HCT116 (cell line): ENCODE measurements at regions not wholly inside any gene's neighbourhood (a gene's known extent, or its start where the extent isn't known, plus 50 kb on each side); places are given as distances from the start of the nearest gene placed in this dataset.

Source experiments
- ATAC-seq: fragments of 200-7000 bp; cut with Tn5 transposase; 2 replicates; pipeline ENCODE4 v1.9.1; 2020; ENCODE audit warnings: mild to moderate bottlenecking, moderate library complexity
- BruUV-seq: library from RNA; stranded (reverse); fragments of 400-500 nt; replicated peaks from 2 replicates; lab custom pipeline; 2021; lab: Mats Ljungman, UMichigan
- CTCF ChIA-PET: fragments of 300-600 bp; sonication (Branson Sonifier 250); formaldehyde crosslinking; loops from one replicate; lab custom pipeline; 2021; ENCODE audit warnings: antibody characterized with exemption; lab: Charles Lee
- POLR2A ChIA-PET: fragments of 300-600, 350-600 bp; sonication (Branson Sonifier 250); formaldehyde crosslinking; loops from one replicate; lab custom pipeline; 2021; ENCODE audit warnings: antibody characterized with exemption; lab: Charles Lee
- RAD21 ChIA-PET, 2 experiments: fragments of 300-600 bp; sonication (Branson Sonifier 250); formaldehyde crosslinking; loops; one replicate each; lab custom pipeline; 2023; ENCODE audit warnings: low total read pairs in 2 of 2; ENCODE audit not compliant: uncharacterized antibody in 2 of 2, unreplicated experiment in 2 of 2, low non-redundant PET in 1 of 2; lab: Charles Lee
- DNase-seq: peaks from one replicate; pipeline ENCODE4 v3.0.0-alpha.2; 2010; ENCODE audit warnings: low read depth, low spot score
- H2AFZ ChIP-seq: fragments of 200-600 bp; shearing (Covaris generic), sonication (generic); 2 replicates; pipeline ENCODE4 v1.6.1; 2017; ENCODE audit warnings: low read depth, mixed run types, mixed read lengths, antibody characterized with exemption, low read length; ENCODE audit not compliant: poor library complexity, severe bottlenecking
- H3K27ac ChIP-seq: 2 replicates; pipeline ENCODE4 v1.5.1; 2012; ENCODE audit warnings: low read depth, low read length
- H3K27me3 ChIP-seq: fragments of 200-600 bp; sonication (generic); 2 replicates; pipeline ENCODE4 v1.6.1; 2016; ENCODE audit warnings: mixed run types, low read length, mixed read lengths; ENCODE audit not compliant: insufficient read depth
- H3K36me3 ChIP-seq, 2 experiments: fragments of 200-500 bp in 1 of 2; fragments of 200-600 bp in 1 of 2; sonication (Bioruptor generic) in 1 of 2; sonication (generic) in 1 of 2; 2 replicates each; pipeline versions ENCODE4 v1.5.1 to v1.6.1; 2014 to 2016; ENCODE audit warnings: low read length in 2 of 2, inconsistent platforms in 1 of 2, mixed read lengths in 1 of 2, mixed run types in 1 of 2; ENCODE audit not compliant: insufficient read depth in 2 of 2, control insufficient read depth in 1 of 2
- H3K4me1 ChIP-seq, 2 experiments: fragments of 200-600 bp in 1 of 2; sonication (generic) in 1 of 2; 2 replicates each; pipeline versions ENCODE4 v1.5.1 to v1.6.1; 2012 to 2017; ENCODE audit warnings: low read length in 2 of 2, inconsistent platforms in 1 of 2, mild to moderate bottlenecking in 1 of 2, mixed read lengths in 1 of 2, mixed run types in 1 of 2, moderate library complexity in 1 of 2; ENCODE audit not compliant: insufficient read depth in 2 of 2, control insufficient read depth in 1 of 2
- H3K4me2 ChIP-seq: fragments of 200-600 bp; sonication (generic); 2 replicates; pipeline ENCODE4 v1.6.1; 2017; ENCODE audit warnings: mixed run types, low read length, mixed read lengths
- H3K4me3 ChIP-seq, 2 experiments: fragments of 200-600 bp in 1 of 2; sonication (generic) in 1 of 2; replicated peaks in 1 of 2; 2 replicates each; pipeline ENCODE4 v1.5.1; 2011 to 2016; ENCODE audit warnings: low read length in 2 of 2, control low read depth in 1 of 2, low read depth in 1 of 2, mild to moderate bottlenecking in 1 of 2, mixed read lengths in 1 of 2, mixed run types in 1 of 2
- H3K79me2 ChIP-seq: fragments of 200-600 bp; sonication (generic); 2 replicates; pipeline ENCODE4 v1.6.1; 2017; ENCODE audit warnings: mild to moderate bottlenecking, mixed run types, low read length, moderate library complexity, mixed read lengths; ENCODE audit not compliant: insufficient read depth
- H3K9ac ChIP-seq: fragments of 200-600 bp; sonication (generic); 2 replicates; pipeline ENCODE4 v1.6.1; 2016; ENCODE audit warnings: low read length, mixed read lengths
- H3K9me2 ChIP-seq: fragments of 200-600 bp; sonication (generic), shearing (Covaris generic); 2 replicates; pipeline ENCODE4 v1.6.1; 2017; ENCODE audit warnings: mixed run types, mild to moderate bottlenecking, moderate library complexity; ENCODE audit not compliant: insufficient read depth
- H3K9me3 ChIP-seq, 2 experiments: fragments of 200-500 bp in 1 of 2; fragments of 200-600 bp in 1 of 2; sonication (Bioruptor generic) in 1 of 2; sonication (generic) in 1 of 2; 2 replicates each; pipeline ENCODE4 v1.6.1; 2014 to 2017; ENCODE audit warnings: low read length in 2 of 2, mixed read lengths in 2 of 2, inconsistent platforms in 1 of 2, low read depth in 1 of 2, mild to moderate bottlenecking in 1 of 2, mixed run types in 1 of 2, moderate library complexity in 1 of 2; ENCODE audit not compliant: control insufficient read depth in 1 of 2, insufficient read depth in 1 of 2
- H4K20me1 ChIP-seq: fragments of 200-600 bp; sonication (generic), shearing (Covaris generic); 2 replicates; pipeline ENCODE4 v1.6.1; 2017; ENCODE audit warnings: mixed run types, mild to moderate bottlenecking, moderate library complexity; ENCODE audit not compliant: insufficient read depth
- CEBPB ChIP-seq: IDR thresholded peaks from 2 replicates; pipeline ENCODE4 v1.6.1; 2012; ENCODE audit warnings: low read depth
- EGR1 ChIP-seq: IDR thresholded peaks from 2 replicates; pipeline ENCODE4 v1.6.1; 2012; ENCODE audit warnings: low read depth
- MAX ChIP-seq: IDR thresholded peaks from 2 replicates; pipeline ENCODE4 v1.6.1; 2012
- REST ChIP-seq: IDR thresholded peaks from 2 replicates; pipeline ENCODE4 v1.6.1; 2012; ENCODE audit warnings: low read depth
- TCF7L2 ChIP-seq: IDR thresholded peaks from 2 replicates; pipeline ENCODE4 v1.7.0; 2011; ENCODE audit warnings: borderline replicate concordance, inconsistent platforms; ENCODE audit not compliant: insufficient read depth, insufficient read length; ENCODE audit errors: extremely low read depth
- ZBTB33 ChIP-seq: IDR thresholded peaks from 2 replicates; pipeline ENCODE4 v1.6.1; 2011; ENCODE audit warnings: mild to moderate bottlenecking, low read length, moderate library complexity; ENCODE audit not compliant: insufficient replicate concordance; ENCODE audit errors: extremely low read depth
- intact Hi-C: fragments of 100-400 bp; cut with micrococcal nuclease; formaldehyde crosslinking; loops from 2 replicates; pipeline ENCODE4 v1.10.0; 2022

- H3K9me2 ChIP-seq: no peaks in the 10 kb centered on the region
- intact Hi-C loops: no loop called here
- ChIA-PET CTCF (no interaction called here), POLR2A (no interaction called here), RAD21 (no interaction called here)
- no peak overlapping the region for H3K4me2 ChIP-seq
- no peak overlapping the region for H3K27ac ChIP-seq
- TF ChIP-seq MAX: no peak
- TF ChIP-seq TCF7L2: no peak
- TF ChIP-seq REST: no peak
- TF ChIP-seq CEBPB: no peak
- no peak for TF ChIP-seq ZBTB33
- no peak for TF ChIP-seq EGR1
- H3K4me3 ChIP-seq: no peak overlapping the region
- no peak overlapping the region for H2AFZ ChIP-seq
- BruUV-seq: no TSS peak
- no peaks in the 10 kb centered on the region for H3K27me3 ChIP-seq
- no peak for ATAC-seq
- no peak for DNase-seq
- H3K9ac ChIP-seq: no peak overlapping the region
- no peaks in the 10 kb centered on the region for H3K79me2 ChIP-seq
- no peaks in the 10 kb centered on the region for H3K4me1 ChIP-seq
- H3K9me3 ChIP-seq: no peaks in the 10 kb centered on the region
- H4K20me1 ChIP-seq: no peaks in the 10 kb centered on the region
- no peaks in the 10 kb centered on the region for H3K36me3 ChIP-seq
These were observed 337.6 kb downstream of the DHX35 start for GRCh38 chr20:39299783-39300182.
